ENCODE measurements at regions not wholly inside any gene's neighbourhood (a gene's known extent, or its start where the extent isn't known, plus 50 kb on each side); places are given as distances from the start of the nearest gene placed in this dataset.
"Not testable (repeated sequence)": the region's sequence is repeated elsewhere in the genome, so short reads cannot be mapped to it uniquely, and the experiment has no call there.

- DNase-seq (ENCODE audit: low spot score) = no peak
- intact Hi-C loops (cut with DNase I) = no loop called here
These were observed 80.8 kb upstream of the METRNL start for GRCh38 chr17:82998637-82999036.

GRCh38 chr17:83000738-83001137 lies 78.7 kb upstream of the METRNL start:
- intact Hi-C loops (cut with DNase I) = no loop called here
- DNase-seq (ENCODE audit: low spot score) = no peak

- intact Hi-C loops (cut with DNase I) = no loop called here
- no peak for DNase-seq (ENCODE audit: low spot score)
These were observed 77.1 kb upstream of the METRNL start for GRCh38 chr17:83002118-83002805.

GRCh38 chr17:83004791-83005380 lies 74.5 kb upstream of the METRNL start:
- intact Hi-C loops (cut with DNase I) = no loop called here
- no peak for DNase-seq (ENCODE audit: low spot score)

- intact Hi-C loops (cut with DNase I) = no loop called here
- no peak for DNase-seq (ENCODE audit: low spot score)
These were observed 73.8 kb upstream of the METRNL start for GRCh38 chr17:83005639-83006038.

GRCh38 chr17:83006515-83007455 lies 72.6 kb upstream of the METRNL start:
- no peak for DNase-seq (ENCODE audit: low spot score)
- intact Hi-C loops (cut with DNase I) = no loop called here

- DNase-seq (ENCODE audit: low spot score) = no peak
- intact Hi-C loops (cut with DNase I) = no loop called here
These were observed 71.8 kb upstream of the METRNL start for GRCh38 chr17:83007504-83008185.

- DNase-seq (ENCODE audit: low spot score) = no peak
- intact Hi-C loops (cut with DNase I) = no loop called here
These were observed 71.3 kb upstream of the METRNL start for GRCh38 chr17:83008186-83008510.

GRCh38 chr17:83008526-83008925 lies 70.9 kb upstream of the METRNL start:
- DNase-seq (ENCODE audit: low spot score) = peak; percentile 74
- intact Hi-C loops (cut with DNase I) = no loop called here

GRCh38 chr17:83009414-83010205 lies 69.8 kb upstream of the METRNL start:
- intact Hi-C loops (cut with DNase I) = no loop called here
- no peak for DNase-seq (ENCODE audit: low spot score)

GRCh38 chr17:83010206-83011200 lies 68.9 kb upstream of the METRNL start:
- DNase-seq (ENCODE audit: low spot score) = peak; percentile 71
- intact Hi-C loops (cut with DNase I) = no loop called here

- intact Hi-C loops (cut with DNase I) = loop anchor here in 1 of 2 donors (1.0 kb wide), 1 partner anchor 16 kb away; no protein-coding TSS in a partner anchor
- not testable (repeated sequence) for DNase-seq (ENCODE audit: low spot score)
These were observed 67.7 kb upstream of the METRNL start for GRCh38 chr17:83011676-83012075.

- DNase-seq (ENCODE audit: low spot score) = no peak
- intact Hi-C loops (cut with DNase I) = loop anchor here in 1 of 2 donors (1.0 kb wide), 1 partner anchor 17 kb away; no protein-coding TSS in a partner anchor
These were observed 67.1 kb upstream of the METRNL start for GRCh38 chr17:83012200-83012785.

- peak; percentile 71 for DNase-seq (ENCODE audit: low spot score)
- intact Hi-C loops (cut with DNase I) = loop anchor here in 1 of 2 donors (1.0 kb wide), 1 partner anchor 18 kb away; no protein-coding TSS in a partner anchor
These were observed 66.3 kb upstream of the METRNL start for GRCh38 chr17:83012868-83013778.

- DNase-seq (ENCODE audit: low spot score) = no peak
- intact Hi-C loops (cut with DNase I) = no loop called here
These were observed 65.7 kb upstream of the METRNL start for GRCh38 chr17:83013779-83014117.

- no peak for DNase-seq (ENCODE audit: low spot score)
- intact Hi-C loops (cut with DNase I) = no loop called here
These were observed 65.1 kb upstream of the METRNL start for GRCh38 chr17:83014297-83014696.
